H9 (cell line): ENCODE measurements at regions not wholly inside any gene's neighbourhood (a gene's known extent, or its start where the extent isn't known, plus 50 kb on each side); places are given as distances from the start of the nearest gene placed in this dataset.

Experiments
- DNase-seq: peaks from one replicate; pipeline ENCODE4 v3.0.0-alpha.2; 2017
- H2AFZ ChIP-seq: one replicate; pipeline ENCODE4 v1.6.1; 2013; ENCODE audit warnings: mild to moderate bottlenecking, low read length, control low read depth, moderate library complexity
- H2AK5ac ChIP-seq: 2 replicates; pipeline ENCODE4 v1.6.1; 2013; ENCODE audit warnings: low read length, control low read depth, mixed read lengths; ENCODE audit not compliant: insufficient read length
- H2BK120ac ChIP-seq: one replicate; pipeline ENCODE4 v1.6.1; 2013; ENCODE audit warnings: low read depth, mild to moderate bottlenecking, low read length, control low read depth, inconsistent platforms; ENCODE audit not compliant: poor library complexity, severe bottlenecking
- H2BK12ac ChIP-seq: 2 replicates; pipeline ENCODE4 v1.6.1; 2013; ENCODE audit warnings: low read length, control low read depth, mixed read lengths, low read depth; ENCODE audit not compliant: insufficient read length
- H2BK15ac ChIP-seq: 2 replicates; pipeline ENCODE4 v1.6.1; 2013; ENCODE audit warnings: low read depth, low read length, control low read depth
- H2BK20ac ChIP-seq: one replicate; pipeline ENCODE4 v1.6.1; 2013; ENCODE audit warnings: low read depth, mild to moderate bottlenecking, low read length, control low read depth, inconsistent platforms; ENCODE audit not compliant: poor library complexity, severe bottlenecking
- H2BK5ac ChIP-seq: 2 replicates; pipeline ENCODE4 v1.6.1; 2013; ENCODE audit warnings: low read length, control low read depth, mixed read lengths; ENCODE audit not compliant: insufficient read length
- H3K14ac ChIP-seq: 2 replicates; pipeline ENCODE4 v1.6.1; 2013; ENCODE audit warnings: low read length, control low read depth; ENCODE audit not compliant: insufficient read depth
- H3K18ac ChIP-seq: 2 replicates; pipeline ENCODE4 v1.6.1; 2013; ENCODE audit warnings: low read depth, mild to moderate bottlenecking, mixed read lengths, low read length, control low read depth; ENCODE audit not compliant: insufficient read length
- H3K23ac ChIP-seq: 2 replicates; pipeline ENCODE4 v1.6.1; 2013; ENCODE audit warnings: low read length, control low read depth, mixed read lengths, low read depth; ENCODE audit not compliant: insufficient read length
- H3K23me2 ChIP-seq: 2 replicates; pipeline ENCODE4 v1.6.1; 2013; ENCODE audit warnings: low read depth, mild to moderate bottlenecking, mixed read lengths, low read length, control low read depth; ENCODE audit not compliant: insufficient read length, poor library complexity, severe bottlenecking
- H3K27ac ChIP-seq: 2 replicates; pipeline ENCODE4 v1.5.1; 2013; ENCODE audit warnings: low read length, control low read depth, mixed read lengths, low read depth; ENCODE audit not compliant: insufficient read length
- H3K27me3 ChIP-seq: 2 replicates; pipeline ENCODE4 v1.6.1; 2013; ENCODE audit warnings: low read length, control low read depth, inconsistent platforms; ENCODE audit not compliant: insufficient read depth
- H3K4ac ChIP-seq: 2 replicates; pipeline ENCODE4 v1.6.1; 2013; ENCODE audit warnings: low read depth, mild to moderate bottlenecking, control low read depth, inconsistent platforms, low read length, moderate library complexity
- H3K4me1 ChIP-seq: 2 replicates; pipeline ENCODE4 v1.6.1; 2013; ENCODE audit warnings: low read length, control low read depth, inconsistent platforms; ENCODE audit not compliant: insufficient read depth
- H3K4me2 ChIP-seq: 2 replicates; pipeline ENCODE4 v1.6.1; 2013; ENCODE audit warnings: low read length, control low read depth, mixed read lengths; ENCODE audit not compliant: insufficient read length, insufficient read depth
- H3K56ac ChIP-seq: 2 replicates; pipeline ENCODE4 v1.6.1; 2013; ENCODE audit warnings: low read depth, mild to moderate bottlenecking, mixed read lengths, low read length, control low read depth; ENCODE audit not compliant: insufficient read length
- H3K79me1 ChIP-seq: 2 replicates; pipeline ENCODE4 v1.6.1; 2013; ENCODE audit warnings: low read depth, mild to moderate bottlenecking, moderate library complexity, low read length, control low read depth, inconsistent platforms; ENCODE audit not compliant: insufficient read depth, poor library complexity, severe bottlenecking
- H3K79me2 ChIP-seq: 2 replicates; pipeline ENCODE4 v1.6.1; 2013; ENCODE audit warnings: low read length, control low read depth, inconsistent platforms; ENCODE audit not compliant: insufficient read depth
- H3K9ac ChIP-seq: 2 replicates; pipeline ENCODE4 v1.6.1; 2013; ENCODE audit warnings: low read length, control low read depth, mixed read lengths; ENCODE audit not compliant: insufficient read length; ENCODE audit errors: extremely low read depth
- H3K9me3 ChIP-seq: one replicate; pipeline ENCODE4 v1.6.1; 2013; ENCODE audit warnings: low read depth, low read length, inconsistent platforms; ENCODE audit not compliant: control insufficient read depth
- H3T11ph ChIP-seq: one replicate; pipeline ENCODE4 v1.6.1; 2013; ENCODE audit warnings: mild to moderate bottlenecking, low read length, control low read depth, inconsistent platforms
- H4K20me1 ChIP-seq: one replicate; pipeline ENCODE4 v1.6.1; 2013; ENCODE audit not compliant: control insufficient read depth, insufficient read length, insufficient read depth
- H4K5ac ChIP-seq: 2 replicates; pipeline ENCODE4 v1.6.1; 2013; ENCODE audit warnings: low read depth, mild to moderate bottlenecking, mixed read lengths, low read length, control low read depth; ENCODE audit not compliant: insufficient read length
- H4K8ac ChIP-seq: replicated peaks from 2 replicates; pipeline ENCODE4 v1.6.1; 2013; ENCODE audit warnings: low read length, control low read depth, mixed read lengths, low read depth; ENCODE audit not compliant: insufficient read length
- H4K91ac ChIP-seq: 2 replicates; pipeline ENCODE4 v1.6.1; 2013; ENCODE audit warnings: low read depth, mild to moderate bottlenecking, moderate library complexity, mixed read lengths, low read length, control low read depth; ENCODE audit not compliant: insufficient read length
- H3K27ac Mint-ChIP-seq, 3 experiments: 2 replicates in 2 of 3; 3 replicates in 1 of 3; pipeline ENCODE4 v1.8.0; 2020 to 2021; ENCODE audit warnings: mixed read lengths in 3 of 3, mild to moderate bottlenecking in 1 of 3, moderate library complexity in 1 of 3
- H3K27me3 Mint-ChIP-seq: 2 replicates; pipeline ENCODE4 v1.8.0; 2021; ENCODE audit warnings: low read depth, mild to moderate bottlenecking, moderate library complexity, mixed read lengths
- H3K36me3 Mint-ChIP-seq, 3 experiments: 2 replicates in 2 of 3; 3 replicates in 1 of 3; pipeline ENCODE4 v1.8.0; 2020 to 2021; ENCODE audit warnings: low read depth in 3 of 3, mixed read lengths in 3 of 3; ENCODE audit not compliant: insufficient read depth in 1 of 3
- H3K4me1 Mint-ChIP-seq, 2 experiments: 2 replicates each; pipeline ENCODE4 v1.8.0; 2020; ENCODE audit warnings: mixed read lengths in 2 of 2
- H3K4me3 Mint-ChIP-seq, 2 experiments: 2 replicates in 1 of 2; 3 replicates in 1 of 2; pipeline ENCODE4 v1.8.0; 2020 to 2021; ENCODE audit warnings: mild to moderate bottlenecking in 2 of 2, mixed read lengths in 2 of 2, moderate library complexity in 1 of 2
- H3K9me3 Mint-ChIP-seq, 2 experiments: 2 replicates in 1 of 2; 3 replicates in 1 of 2; pipeline ENCODE4 v1.8.0; 2020; ENCODE audit warnings: mild to moderate bottlenecking in 2 of 2, mixed read lengths in 2 of 2, moderate library complexity in 1 of 2
- CTCF ChIP-seq: fragments of 200-600 bp; sonication (generic); conservative IDR thresholded peaks from 3 replicates; pipeline ENCODE4 v1.8.0; 2021; ENCODE audit warnings: antibody characterized with exemption, mild to moderate bottlenecking
- WGBS: extraction: QIAGEN DNeasy Blood & Tissue Kit; methylation state at CpG from one replicate; pipeline ENCODE4 v1.1.7; 2013; ENCODE audit warnings: missing lambda C conversion rate, low lambda C conversion rate, mixed read lengths; ENCODE audit not compliant: insufficient read length; ENCODE audit errors: extremely low coverage; 5-methylcytosine and 5-hydroxymethylcytosine counted together

GRCh38 chr1:82059959-82060358 is 259.2 kb downstream of the ADGRL2 start:
- H2BK15ac ChIP-seq, result no peak overlapping the region
- H2AFZ ChIP-seq, result no peak overlapping the region
- no peak overlapping the region for H3K9ac ChIP-seq
- no peaks in the 10 kb centered on the region for H3K79me1 ChIP-seq
- no peak overlapping the region for H3K4me2 ChIP-seq
- no peak overlapping the region for H3K56ac ChIP-seq
- no peak overlapping the region for H2BK120ac ChIP-seq
- no peaks in the 10 kb centered on the region for H3K27me3 ChIP-seq
- H2BK12ac ChIP-seq, result no peak overlapping the region
- no peak for DNase-seq
- Mint-ChIP-seq H3K27me3 (no peaks in the 10 kb centered on the region), H3K36me3 (0 out of 7 replicates have a peak, but pooled peaks cover 0 to 4% (median 0%) of the 10 kb centered on the region in 3 experiments), H3K4me3 (no peak overlapping the region), H3K4me1 (peaks cover 5 to 8% of the 10 kb centered on the region in 2 experiments; a peak in 3 of 4 replicates), H3K9me3 (no peaks in the 10 kb centered on the region), H3K27ac (no peak overlapping the region)
- H4K20me1 ChIP-seq, result no peaks in the 10 kb centered on the region
- no peak for TF ChIP-seq CTCF
- no peak overlapping the region for H3K4ac ChIP-seq
- no peak overlapping the region for H2AK5ac ChIP-seq
- no peaks in the 10 kb centered on the region for H3K9me3 ChIP-seq
- peaks cover 2% of the 10 kb centered on the region; the same call in 1 of the 2 replicates for H3K4me1 ChIP-seq
- H3K27ac ChIP-seq, result no peak overlapping the region
- H3K14ac ChIP-seq, result no peak overlapping the region
- H3K79me2 ChIP-seq, result no peaks in the 10 kb centered on the region
- no peak overlapping the region for H2BK20ac ChIP-seq
- H3K23ac ChIP-seq, result no peak overlapping the region
- no peak overlapping the region for H3T11ph ChIP-seq
- WGBS, result no CpG with 5 or more reads among the region's 3 CpGs
- no peak overlapping the region for H2BK5ac ChIP-seq
- no peak overlapping the region for H3K18ac ChIP-seq
- H3K23me2 ChIP-seq, result no peaks in the 10 kb centered on the region
- H4K91ac ChIP-seq, result no peak overlapping the region
- H4K8ac ChIP-seq, result no peak overlapping the region
- H4K5ac ChIP-seq, result no peak overlapping the region
